HEK293 (cell line): ENCODE measurements at regions not wholly inside any gene's neighbourhood (a gene's known extent, or its start where the extent isn't known, plus 50 kb on each side); places are given as distances from the start of the nearest gene placed in this dataset.

Experiments
- YY1 ChIP-seq: fragments of 450-650 bp; formaldehyde crosslinking; IDR thresholded peaks from 2 replicates; pipeline ENCODE4 v1.5.1; 2018; ENCODE audit warnings: missing biosample characterization, missing genetic modification characterization
- ZNF133 ChIP-seq: fragments of 450-650 bp; formaldehyde crosslinking; IDR thresholded peaks from 2 replicates; pipeline ENCODE4 v1.5.1; 2016; ENCODE audit warnings: missing biosample characterization, missing genetic modification characterization
- ZNF19 ChIP-seq: fragments of 450-650 bp; formaldehyde crosslinking; IDR thresholded peaks from 2 replicates; pipeline ENCODE4; 2016; ENCODE audit warnings: missing biosample characterization, missing genetic modification characterization, low read depth
- TF ChIP-seq, protein P1 (sequence below): fragments of 450-650 bp; formaldehyde crosslinking; IDR thresholded peaks from 2 replicates; pipeline ENCODE4 v1.5.1; 2016; ENCODE audit warnings: missing biosample characterization, missing genetic modification characterization
- TF ChIP-seq, protein P2 (sequence below): fragments of 450-650 bp; formaldehyde crosslinking; IDR thresholded peaks from 2 replicates; pipeline ENCODE4 v1.5.1; 2016; ENCODE audit warnings: missing biosample characterization, missing genetic modification characterization

DNA sequence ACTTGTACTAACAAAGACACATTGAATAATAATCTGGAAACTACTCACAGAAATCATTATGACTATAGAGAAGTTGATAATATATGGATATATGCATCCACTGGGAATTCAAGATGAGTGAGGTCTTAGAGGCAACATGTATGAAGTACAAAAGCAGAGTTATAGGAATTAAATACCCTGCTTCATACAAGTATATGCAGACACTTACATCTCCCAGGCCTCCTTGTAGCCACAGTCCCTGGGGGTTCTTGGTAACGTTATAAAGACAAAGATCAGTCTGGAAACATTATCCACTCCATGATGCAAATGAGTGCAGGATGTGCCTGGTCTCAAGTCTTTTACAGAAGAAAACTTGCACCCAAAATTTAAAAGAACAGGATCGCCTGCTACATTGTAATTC is 92.4 kb upstream of the ANXA1 start:
- TF ChIP-seq, protein P1, sequence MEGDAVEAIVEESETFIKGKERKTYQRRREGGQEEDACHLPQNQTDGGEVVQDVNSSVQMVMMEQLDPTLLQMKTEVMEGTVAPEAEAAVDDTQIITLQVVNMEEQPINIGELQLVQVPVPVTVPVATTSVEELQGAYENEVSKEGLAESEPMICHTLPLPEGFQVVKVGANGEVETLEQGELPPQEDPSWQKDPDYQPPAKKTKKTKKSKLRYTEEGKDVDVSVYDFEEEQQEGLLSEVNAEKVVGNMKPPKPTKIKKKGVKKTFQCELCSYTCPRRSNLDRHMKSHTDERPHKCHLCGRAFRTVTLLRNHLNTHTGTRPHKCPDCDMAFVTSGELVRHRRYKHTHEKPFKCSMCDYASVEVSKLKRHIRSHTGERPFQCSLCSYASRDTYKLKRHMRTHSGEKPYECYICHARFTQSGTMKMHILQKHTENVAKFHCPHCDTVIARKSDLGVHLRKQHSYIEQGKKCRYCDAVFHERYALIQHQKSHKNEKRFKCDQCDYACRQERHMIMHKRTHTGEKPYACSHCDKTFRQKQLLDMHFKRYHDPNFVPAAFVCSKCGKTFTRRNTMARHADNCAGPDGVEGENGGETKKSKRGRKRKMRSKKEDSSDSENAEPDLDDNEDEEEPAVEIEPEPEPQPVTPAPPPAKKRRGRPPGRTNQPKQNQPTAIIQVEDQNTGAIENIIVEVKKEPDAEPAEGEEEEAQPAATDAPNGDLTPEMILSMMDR (tag by site-specific recombination), result no peak
- TF ChIP-seq, protein P2, sequence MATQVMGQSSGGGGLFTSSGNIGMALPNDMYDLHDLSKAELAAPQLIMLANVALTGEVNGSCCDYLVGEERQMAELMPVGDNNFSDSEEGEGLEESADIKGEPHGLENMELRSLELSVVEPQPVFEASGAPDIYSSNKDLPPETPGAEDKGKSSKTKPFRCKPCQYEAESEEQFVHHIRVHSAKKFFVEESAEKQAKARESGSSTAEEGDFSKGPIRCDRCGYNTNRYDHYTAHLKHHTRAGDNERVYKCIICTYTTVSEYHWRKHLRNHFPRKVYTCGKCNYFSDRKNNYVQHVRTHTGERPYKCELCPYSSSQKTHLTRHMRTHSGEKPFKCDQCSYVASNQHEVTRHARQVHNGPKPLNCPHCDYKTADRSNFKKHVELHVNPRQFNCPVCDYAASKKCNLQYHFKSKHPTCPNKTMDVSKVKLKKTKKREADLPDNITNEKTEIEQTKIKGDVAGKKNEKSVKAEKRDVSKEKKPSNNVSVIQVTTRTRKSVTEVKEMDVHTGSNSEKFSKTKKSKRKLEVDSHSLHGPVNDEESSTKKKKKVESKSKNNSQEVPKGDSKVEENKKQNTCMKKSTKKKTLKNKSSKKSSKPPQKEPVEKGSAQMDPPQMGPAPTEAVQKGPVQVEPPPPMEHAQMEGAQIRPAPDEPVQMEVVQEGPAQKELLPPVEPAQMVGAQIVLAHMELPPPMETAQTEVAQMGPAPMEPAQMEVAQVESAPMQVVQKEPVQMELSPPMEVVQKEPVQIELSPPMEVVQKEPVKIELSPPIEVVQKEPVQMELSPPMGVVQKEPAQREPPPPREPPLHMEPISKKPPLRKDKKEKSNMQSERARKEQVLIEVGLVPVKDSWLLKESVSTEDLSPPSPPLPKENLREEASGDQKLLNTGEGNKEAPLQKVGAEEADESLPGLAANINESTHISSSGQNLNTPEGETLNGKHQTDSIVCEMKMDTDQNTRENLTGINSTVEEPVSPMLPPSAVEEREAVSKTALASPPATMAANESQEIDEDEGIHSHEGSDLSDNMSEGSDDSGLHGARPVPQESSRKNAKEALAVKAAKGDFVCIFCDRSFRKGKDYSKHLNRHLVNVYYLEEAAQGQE (tag by site-specific recombination), result no peak
- TF ChIP-seq YY1 (no peak), ZNF133 (tag by site-specific recombination) (no peak), ZNF19 (tag by site-specific recombination) (no peak)
